Right lobe of liver (tissue), 4 donors: ENCODE measurements at regions not wholly inside any gene's neighbourhood (a gene's known extent, or its start where the extent isn't known, plus 50 kb on each side); places are given as distances from the start of the nearest gene placed in this dataset.
A peak's percentile ranks its signal among the peaks of the same experiment; 100 is the strongest.

ENCODE experiments used
- POLR2A ChIP-seq: fragments of 450-650 bp; IDR thresholded peaks from one replicate; pipeline ENCODE4 v1.6.1; 2017; ENCODE audit warnings: antibody characterized with exemption, mild to moderate bottlenecking
- TF ChIP-seq, protein P1 (sequence below), 4 donors: fragments of 200-600 bp in 3 of 4; fragments of 450-650 bp in 1 of 4; IDR thresholded peaks; one replicate each; pipeline versions ENCODE4 v1.5.1 to v1.8.0; 2016 to 2022; ENCODE audit warnings: antibody characterized with exemption in 4 of 4, mild to moderate bottlenecking in 2 of 4
- donor health status: DM: no; HTN: no; CAD: no.
- donor health status: DM: no; HTN: no; CAD: no.
- donor health status: DM: no; HTN: yes; CAD: no.

DNA sequence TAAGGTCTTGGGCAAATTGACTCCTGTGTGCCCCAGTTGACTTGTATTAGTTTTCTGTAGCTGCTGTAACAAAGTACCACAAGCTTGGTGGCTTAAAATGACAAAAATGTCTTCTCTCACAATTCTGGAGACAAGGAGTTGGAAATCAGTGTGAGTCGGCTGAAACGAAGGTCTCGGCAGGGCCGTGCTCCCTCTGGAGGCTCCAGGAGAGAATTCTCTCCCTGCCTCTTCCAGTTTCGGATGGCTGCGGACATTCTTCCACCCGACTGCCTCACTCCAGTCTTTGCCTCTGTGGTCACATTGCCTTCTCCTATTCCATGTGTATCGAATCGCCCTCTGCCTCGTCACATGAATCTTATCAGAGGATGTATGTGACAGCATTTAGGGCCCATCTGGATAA lies 66.0 kb upstream of the PHOX2B start:
- TF ChIP-seq, protein P1, sequence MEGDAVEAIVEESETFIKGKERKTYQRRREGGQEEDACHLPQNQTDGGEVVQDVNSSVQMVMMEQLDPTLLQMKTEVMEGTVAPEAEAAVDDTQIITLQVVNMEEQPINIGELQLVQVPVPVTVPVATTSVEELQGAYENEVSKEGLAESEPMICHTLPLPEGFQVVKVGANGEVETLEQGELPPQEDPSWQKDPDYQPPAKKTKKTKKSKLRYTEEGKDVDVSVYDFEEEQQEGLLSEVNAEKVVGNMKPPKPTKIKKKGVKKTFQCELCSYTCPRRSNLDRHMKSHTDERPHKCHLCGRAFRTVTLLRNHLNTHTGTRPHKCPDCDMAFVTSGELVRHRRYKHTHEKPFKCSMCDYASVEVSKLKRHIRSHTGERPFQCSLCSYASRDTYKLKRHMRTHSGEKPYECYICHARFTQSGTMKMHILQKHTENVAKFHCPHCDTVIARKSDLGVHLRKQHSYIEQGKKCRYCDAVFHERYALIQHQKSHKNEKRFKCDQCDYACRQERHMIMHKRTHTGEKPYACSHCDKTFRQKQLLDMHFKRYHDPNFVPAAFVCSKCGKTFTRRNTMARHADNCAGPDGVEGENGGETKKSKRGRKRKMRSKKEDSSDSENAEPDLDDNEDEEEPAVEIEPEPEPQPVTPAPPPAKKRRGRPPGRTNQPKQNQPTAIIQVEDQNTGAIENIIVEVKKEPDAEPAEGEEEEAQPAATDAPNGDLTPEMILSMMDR (IDR thresholded peaks at IDR 0.05), result peak in 3 of 4 donors; percentile 32 to 46 (median 35)
- TF ChIP-seq POLR2A, result no peak
